ENCODE measurements at regions not wholly inside any gene's neighbourhood (a gene's known extent, or its start where the extent isn't known, plus 50 kb on each side); places are given as distances from the start of the nearest gene placed in this dataset.

DNA sequence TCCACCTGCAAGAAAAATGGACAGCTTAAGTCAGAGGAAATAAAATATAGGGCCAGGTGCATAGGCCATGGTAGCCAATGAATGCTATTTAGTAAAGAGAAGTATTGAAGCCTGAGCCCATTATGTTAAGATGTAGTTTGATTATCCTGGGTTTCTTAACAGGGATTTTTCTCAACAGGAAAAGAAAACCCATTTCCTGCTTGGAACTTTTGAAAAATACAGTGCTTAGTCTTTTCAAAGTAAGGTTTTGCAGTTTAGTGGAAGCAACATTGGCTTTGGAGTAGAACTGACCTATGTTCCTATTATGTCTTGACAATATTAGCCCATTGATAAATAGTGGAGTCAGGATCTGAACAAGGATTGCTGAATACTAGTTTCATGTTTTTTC, 259.5 kb upstream of the TGFBR2 start:
- Histone ChIP-seq H3K9me3 (ENCODE audit: control insufficient read depth, low read length) (no peaks in the 10 kb centered on the region), H3K4me1 (ENCODE audit: control insufficient read depth, insufficient read depth, low read length) (peaks cover 7% of the 10 kb centered on the region), H3K36me3 (ENCODE audit: control insufficient read depth, insufficient read depth, low read length) (no peaks in the 10 kb centered on the region), H3K27me3 (ENCODE audit: control insufficient read depth, insufficient read depth, low read length, poor library complexity, severe bottlenecking) (no peaks in the 10 kb centered on the region), H3K4me3 (ENCODE audit: insufficient read depth, low read depth, low read length) (no peak overlapping the region), H3K27ac (ENCODE audit: insufficient read depth, low read depth, low read length, poor library complexity, severe bottlenecking) (no peak overlapping the region)

DNA sequence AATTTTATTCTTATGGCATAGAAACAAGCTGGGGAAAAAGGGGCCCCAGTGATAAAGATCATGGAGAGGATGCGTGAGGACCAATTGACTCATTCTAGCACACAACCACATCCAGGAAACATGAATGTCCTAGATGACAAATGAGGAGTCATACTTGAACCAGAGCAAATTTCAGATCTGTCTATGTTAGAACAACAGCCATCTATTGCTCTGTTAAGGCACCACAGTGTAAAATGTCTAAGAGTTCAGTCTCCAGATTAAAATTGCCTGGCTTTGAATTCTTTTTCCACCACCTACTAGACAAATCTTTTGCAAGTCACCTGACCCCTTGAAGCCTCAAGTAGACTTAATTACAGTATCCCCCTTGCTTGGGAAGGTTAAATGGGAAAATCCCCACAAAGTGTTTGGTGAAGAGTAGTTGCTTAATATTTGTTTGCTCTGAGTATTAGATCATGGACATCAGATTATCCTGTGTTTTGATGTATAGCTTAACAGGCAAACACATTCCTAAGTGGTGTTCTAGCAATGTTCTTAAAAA, 258.7 kb upstream of the TGFBR2 start:
- Histone ChIP-seq H3K9me3 (ENCODE audit: control insufficient read depth, low read length) (no peaks in the 10 kb centered on the region), H3K36me3 (ENCODE audit: control insufficient read depth, insufficient read depth, low read length) (no peaks in the 10 kb centered on the region), H3K27me3 (ENCODE audit: control insufficient read depth, insufficient read depth, low read length, poor library complexity, severe bottlenecking) (no peaks in the 10 kb centered on the region), H3K4me1 (ENCODE audit: control insufficient read depth, insufficient read depth, low read length) (peaks cover 7% of the 10 kb centered on the region), H3K4me3 (ENCODE audit: insufficient read depth, low read depth, low read length) (no peak overlapping the region), H3K27ac (ENCODE audit: insufficient read depth, low read depth, low read length, poor library complexity, severe bottlenecking) (no peak overlapping the region)
- 86 to 100% methylated on average over 1 of the region's 1 CpG for WGBS, 2 experiments

- 64 to 79% methylated on average over 3 of the region's 3 CpGs for WGBS, 2 experiments
- Histone ChIP-seq H3K27me3 (ENCODE audit: control insufficient read depth, insufficient read depth, low read length, poor library complexity, severe bottlenecking) (no peaks in the 10 kb centered on the region), H3K4me1 (ENCODE audit: control insufficient read depth, insufficient read depth, low read length) (peaks cover 7% of the 10 kb centered on the region), H3K4me3 (ENCODE audit: insufficient read depth, low read depth, low read length) (no peak overlapping the region), H3K9me3 (ENCODE audit: control insufficient read depth, low read length) (no peaks in the 10 kb centered on the region), H3K27ac (ENCODE audit: insufficient read depth, low read depth, low read length, poor library complexity, severe bottlenecking) (no peak overlapping the region), H3K36me3 (ENCODE audit: control insufficient read depth, insufficient read depth, low read length) (no peaks in the 10 kb centered on the region)
Measured at GRCh38 chr3:30349507-30349906, 256.9 kb upstream of the TGFBR2 start.

GRCh38 chr3:30350011-30350410, 256.4 kb upstream of the TGFBR2 start:
- peaks cover 7% of the 10 kb centered on the region for H3K4me1 ChIP-seq (ENCODE audit: control insufficient read depth, insufficient read depth, low read length)
- H3K4me3 ChIP-seq (ENCODE audit: insufficient read depth, low read depth, low read length): no peak overlapping the region
- no peaks in the 10 kb centered on the region for H3K27me3 ChIP-seq (ENCODE audit: control insufficient read depth, insufficient read depth, low read length, poor library complexity, severe bottlenecking)
- H3K27ac ChIP-seq (ENCODE audit: insufficient read depth, low read depth, low read length, poor library complexity, severe bottlenecking): no peak overlapping the region
- H3K36me3 ChIP-seq (ENCODE audit: control insufficient read depth, insufficient read depth, low read length): no peaks in the 10 kb centered on the region
- H3K9me3 ChIP-seq (ENCODE audit: control insufficient read depth, low read length): no peaks in the 10 kb centered on the region
- WGBS, 2 experiments: 80 to 84% methylated on average over 4 of the region's 4 CpGs

DNA sequence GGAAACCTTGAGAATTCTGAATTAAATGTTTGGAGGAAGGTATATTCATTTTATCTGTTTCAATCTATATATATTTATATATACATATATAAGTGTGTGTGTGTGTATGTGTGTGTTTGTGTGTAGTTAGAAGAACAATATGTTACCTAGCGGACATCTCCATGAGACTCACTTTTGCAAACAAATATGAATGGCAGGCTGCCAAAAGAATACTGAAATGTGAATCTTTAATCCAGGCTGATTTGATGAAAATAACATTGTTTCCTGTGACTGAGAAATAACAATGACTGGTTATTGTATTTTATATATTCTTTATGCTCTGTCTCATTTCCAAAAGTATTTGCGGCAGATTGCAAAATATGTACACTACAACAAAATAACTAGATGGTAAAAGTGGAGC, 255.5 kb upstream of the TGFBR2 start:
- no peak overlapping the region for H3K27ac ChIP-seq (ENCODE audit: insufficient read depth, low read depth, low read length, poor library complexity, severe bottlenecking)
- H3K9me3 ChIP-seq (ENCODE audit: control insufficient read depth, low read length): no peaks in the 10 kb centered on the region
- peaks cover 7% of the 10 kb centered on the region for H3K4me1 ChIP-seq (ENCODE audit: control insufficient read depth, insufficient read depth, low read length)
- WGBS, 2 experiments: 67 to 95% methylated on average over 1 of the region's 2 CpGs
- no peaks in the 10 kb centered on the region for H3K36me3 ChIP-seq (ENCODE audit: control insufficient read depth, insufficient read depth, low read length)
- no peak overlapping the region for H3K4me3 ChIP-seq (ENCODE audit: insufficient read depth, low read depth, low read length)
- H3K27me3 ChIP-seq (ENCODE audit: control insufficient read depth, insufficient read depth, low read length, poor library complexity, severe bottlenecking): no peaks in the 10 kb centered on the region

DNA sequence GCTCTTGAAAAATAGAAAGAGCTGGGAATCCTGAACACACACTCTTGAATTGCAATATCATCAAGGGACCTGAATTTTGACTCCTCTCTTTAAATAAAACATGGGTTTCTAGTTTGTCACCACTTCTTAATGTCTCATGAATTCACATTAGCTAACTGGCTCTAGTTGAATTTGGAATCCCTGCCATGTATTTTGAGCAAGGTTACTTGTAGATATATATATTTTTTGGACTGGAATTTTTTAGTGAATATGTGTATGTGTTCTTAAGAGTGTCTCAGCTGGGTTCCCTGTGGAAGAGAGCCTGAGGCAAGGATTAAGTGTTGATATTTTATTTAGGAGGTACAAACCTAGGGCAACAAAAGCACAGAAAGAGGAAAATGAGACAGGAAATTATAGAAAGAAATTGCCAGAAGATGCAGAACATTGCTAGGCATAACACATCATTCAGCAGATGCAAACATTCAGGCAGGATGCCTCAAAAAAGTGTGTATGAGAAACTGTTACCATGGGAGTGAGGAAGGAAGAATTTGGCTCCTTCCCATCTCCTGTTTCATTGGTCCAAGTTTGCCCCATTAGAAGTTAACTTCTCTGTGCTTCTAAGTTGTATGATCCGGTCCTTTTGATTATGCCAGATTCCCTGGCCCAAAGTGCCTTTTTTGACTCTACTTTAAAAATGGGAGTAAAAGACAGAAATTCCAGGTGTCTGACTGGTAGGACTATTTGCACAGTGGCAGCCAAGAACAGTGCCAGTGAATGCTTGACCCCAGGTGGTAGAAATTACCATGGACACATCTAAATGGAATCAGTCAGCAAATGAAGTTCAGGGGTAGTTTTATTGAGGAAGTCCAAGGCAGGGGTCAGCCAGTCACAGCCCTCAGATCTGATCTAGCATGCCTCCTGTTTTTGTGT, 253.7 kb upstream of the TGFBR2 start:
- Histone ChIP-seq H3K36me3 (ENCODE audit: control insufficient read depth, insufficient read depth, low read length) (no peaks in the 10 kb centered on the region), H3K4me3 (ENCODE audit: insufficient read depth, low read depth, low read length) (no peak overlapping the region), H3K9me3 (ENCODE audit: control insufficient read depth, low read length) (no peaks in the 10 kb centered on the region), H3K27me3 (ENCODE audit: control insufficient read depth, insufficient read depth, low read length, poor library complexity, severe bottlenecking) (no peaks in the 10 kb centered on the region), H3K27ac (ENCODE audit: insufficient read depth, low read depth, low read length, poor library complexity, severe bottlenecking) (no peak overlapping the region), H3K4me1 (ENCODE audit: control insufficient read depth, insufficient read depth, low read length) (peaks cover 7% of the 10 kb centered on the region)
- WGBS, 2 experiments: 98 to 100% methylated on average over 1 of the region's 1 CpG

DNA sequence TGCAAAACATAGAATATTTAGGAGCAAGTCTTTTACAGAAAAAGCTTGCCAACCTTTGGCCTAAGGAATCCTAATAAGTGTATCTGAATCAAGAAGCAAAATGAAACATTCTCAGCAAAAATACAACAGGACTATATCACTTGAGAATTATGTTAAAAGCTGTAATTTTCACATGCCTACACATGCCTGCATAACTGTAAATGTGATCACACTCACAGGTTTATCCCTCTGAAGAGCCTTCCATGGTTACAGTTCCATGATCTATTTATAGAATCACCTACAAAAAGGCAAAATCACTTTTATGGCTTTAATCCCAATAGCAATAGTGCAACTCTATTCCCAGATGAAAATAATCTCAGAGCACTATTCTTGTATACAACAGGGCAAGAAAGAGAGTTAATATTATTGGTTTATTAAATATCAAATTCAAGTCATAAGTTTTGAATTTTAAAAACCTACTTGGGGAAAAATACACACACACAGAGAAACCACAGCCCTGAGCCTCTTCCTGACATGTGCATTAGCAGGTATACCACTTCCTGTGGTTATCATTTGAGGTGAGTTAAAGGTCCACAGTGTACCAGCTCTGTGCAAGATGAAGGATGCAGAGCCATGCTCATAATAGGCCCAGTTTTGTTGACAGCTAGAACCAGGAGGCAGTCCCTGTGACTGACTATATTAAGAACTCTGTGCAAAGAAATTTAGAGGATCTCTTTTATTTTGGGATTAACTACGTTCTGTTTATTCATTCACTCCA, 252.5 kb upstream of the TGFBR2 start:
- Histone ChIP-seq H3K36me3 (ENCODE audit: control insufficient read depth, insufficient read depth, low read length) (no peaks in the 10 kb centered on the region), H3K27ac (ENCODE audit: insufficient read depth, low read depth, low read length, poor library complexity, severe bottlenecking) (no peak overlapping the region), H3K9me3 (ENCODE audit: control insufficient read depth, low read length) (no peaks in the 10 kb centered on the region), H3K27me3 (ENCODE audit: control insufficient read depth, insufficient read depth, low read length, poor library complexity, severe bottlenecking) (no peaks in the 10 kb centered on the region), H3K4me3 (ENCODE audit: insufficient read depth, low read depth, low read length) (no peak overlapping the region), H3K4me1 (ENCODE audit: control insufficient read depth, insufficient read depth, low read length) (peaks cover 7% of the 10 kb centered on the region)
- 100% methylated on average over 1 of the region's 1 CpG; no CpG with 5 or more reads in 1 of the 2 experiments for WGBS, 2 experiments

DNA sequence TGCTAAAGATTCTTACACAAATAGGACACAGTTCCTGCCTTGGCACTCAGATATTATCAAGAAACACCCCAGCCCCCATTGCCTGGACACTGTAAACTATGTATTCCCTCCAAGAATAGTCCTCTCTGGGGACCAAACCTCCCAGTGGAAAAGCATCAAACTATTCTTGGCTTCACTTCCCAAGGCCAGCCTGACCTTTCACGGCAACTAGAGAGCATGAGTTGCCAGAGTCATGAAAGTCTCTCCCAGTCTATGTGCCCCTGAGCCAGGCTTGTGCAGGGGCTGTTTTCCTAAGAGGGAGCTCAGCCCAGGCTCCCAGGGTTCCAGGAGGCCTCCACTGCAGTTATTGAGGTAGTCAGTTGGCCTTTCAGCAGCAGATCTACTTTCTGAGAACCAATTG, 251.9 kb upstream of the TGFBR2 start:
- WGBS, 2 experiments: 92 to 97% methylated on average over 1 of the region's 1 CpG
- Histone ChIP-seq H3K27ac (ENCODE audit: insufficient read depth, low read depth, low read length, poor library complexity, severe bottlenecking) (no peak overlapping the region), H3K9me3 (ENCODE audit: control insufficient read depth, low read length) (no peaks in the 10 kb centered on the region), H3K4me1 (ENCODE audit: control insufficient read depth, insufficient read depth, low read length) (peaks cover 6% of the 10 kb centered on the region), H3K27me3 (ENCODE audit: control insufficient read depth, insufficient read depth, low read length, poor library complexity, severe bottlenecking) (no peaks in the 10 kb centered on the region), H3K4me3 (ENCODE audit: insufficient read depth, low read depth, low read length) (no peak overlapping the region), H3K36me3 (ENCODE audit: control insufficient read depth, insufficient read depth, low read length) (no peaks in the 10 kb centered on the region)

GRCh38 chr3:30354972-30355371, 251.4 kb upstream of the TGFBR2 start:
- Histone ChIP-seq H3K4me1 (ENCODE audit: control insufficient read depth, insufficient read depth, low read length) (peaks cover 2% of the 10 kb centered on the region), H3K27me3 (ENCODE audit: control insufficient read depth, insufficient read depth, low read length, poor library complexity, severe bottlenecking) (no peaks in the 10 kb centered on the region), H3K27ac (ENCODE audit: insufficient read depth, low read depth, low read length, poor library complexity, severe bottlenecking) (no peak overlapping the region), H3K4me3 (ENCODE audit: insufficient read depth, low read depth, low read length) (no peak overlapping the region), H3K9me3 (ENCODE audit: control insufficient read depth, low read length) (no peaks in the 10 kb centered on the region), H3K36me3 (ENCODE audit: control insufficient read depth, insufficient read depth, low read length) (no peaks in the 10 kb centered on the region)
- 97 to 98% methylated on average over 7 of the region's 7 CpGs for WGBS, 2 experiments

- no peaks in the 10 kb centered on the region for H3K27me3 ChIP-seq (ENCODE audit: control insufficient read depth, insufficient read depth, low read length, poor library complexity, severe bottlenecking)
- no peaks in the 10 kb centered on the region for H3K4me1 ChIP-seq (ENCODE audit: control insufficient read depth, insufficient read depth, low read length)
- no peaks in the 10 kb centered on the region for H3K36me3 ChIP-seq (ENCODE audit: control insufficient read depth, insufficient read depth, low read length)
- no peaks in the 10 kb centered on the region for H3K9me3 ChIP-seq (ENCODE audit: control insufficient read depth, low read length)
- WGBS, 2 experiments: 96 to 100% methylated on average over 1 of the region's 1 CpG
- no peak overlapping the region for H3K27ac ChIP-seq (ENCODE audit: insufficient read depth, low read depth, low read length, poor library complexity, severe bottlenecking)
- H3K4me3 ChIP-seq (ENCODE audit: insufficient read depth, low read depth, low read length): no peak overlapping the region
Measured at GRCh38 chr3:30355622-30356021, 250.8 kb upstream of the TGFBR2 start.
